Frontal cortex (tissue), 4 donors: ENCODE measurements at regions not wholly inside any gene's neighbourhood (a gene's known extent, or its start where the extent isn't known, plus 50 kb on each side); places are given as distances from the start of the nearest gene placed in this dataset. TPM values are rescaled to one million over a fixed set of nuclear protein-coding genes. Genes with fewer than 3 reads are reported as not detected.
"Not testable (repeated sequence)": the region's sequence is repeated elsewhere in the genome, so short reads cannot be mapped to it uniquely, and the experiment has no call there.

Experiments used
- DNase-seq, 2 donors: peaks; one replicate each; pipeline ENCODE4 v3.0.0; 2012; ENCODE audit warnings: low spot score in 2 of 2
- FAIRE-seq: peaks from 2 replicates; lab custom pipeline; 2012; peaks lifted over from hg19 to GRCh38; lab: Jason Lieb, UNC
- small RNA-seq: library from RNA; depleted of rRNA; stranded (forward); fragments of <200 nt; gene quantifications from one replicate; pipeline ENCODE3, GENCODE V24; 2014
- donor health status: control.
- donor health status: control.
- donor health status: control.

DNA sequence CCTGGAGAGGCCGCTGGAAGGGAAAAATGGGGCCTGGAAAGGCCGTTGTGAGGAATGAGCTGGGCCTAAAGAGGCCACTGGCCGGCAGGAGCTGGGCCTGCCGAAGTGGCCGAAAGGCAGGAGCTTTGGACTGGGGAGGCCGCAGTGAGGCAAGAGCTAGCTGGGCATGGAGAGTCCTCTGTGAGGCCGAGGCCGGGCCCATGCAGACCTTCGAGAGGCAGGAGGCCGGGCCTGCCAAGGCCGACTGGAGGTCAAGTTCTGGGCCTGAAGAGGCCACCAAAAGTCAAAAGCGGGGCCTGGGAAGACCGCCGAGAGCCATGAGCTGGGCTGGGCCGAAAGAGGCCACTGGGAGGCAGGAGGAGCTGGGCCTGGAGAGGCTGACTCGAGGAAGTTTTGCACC lies 71.6 kb upstream of the COBL start:
- FAIRE-seq, DNase-seq: not testable (repeated sequence)

DNA sequence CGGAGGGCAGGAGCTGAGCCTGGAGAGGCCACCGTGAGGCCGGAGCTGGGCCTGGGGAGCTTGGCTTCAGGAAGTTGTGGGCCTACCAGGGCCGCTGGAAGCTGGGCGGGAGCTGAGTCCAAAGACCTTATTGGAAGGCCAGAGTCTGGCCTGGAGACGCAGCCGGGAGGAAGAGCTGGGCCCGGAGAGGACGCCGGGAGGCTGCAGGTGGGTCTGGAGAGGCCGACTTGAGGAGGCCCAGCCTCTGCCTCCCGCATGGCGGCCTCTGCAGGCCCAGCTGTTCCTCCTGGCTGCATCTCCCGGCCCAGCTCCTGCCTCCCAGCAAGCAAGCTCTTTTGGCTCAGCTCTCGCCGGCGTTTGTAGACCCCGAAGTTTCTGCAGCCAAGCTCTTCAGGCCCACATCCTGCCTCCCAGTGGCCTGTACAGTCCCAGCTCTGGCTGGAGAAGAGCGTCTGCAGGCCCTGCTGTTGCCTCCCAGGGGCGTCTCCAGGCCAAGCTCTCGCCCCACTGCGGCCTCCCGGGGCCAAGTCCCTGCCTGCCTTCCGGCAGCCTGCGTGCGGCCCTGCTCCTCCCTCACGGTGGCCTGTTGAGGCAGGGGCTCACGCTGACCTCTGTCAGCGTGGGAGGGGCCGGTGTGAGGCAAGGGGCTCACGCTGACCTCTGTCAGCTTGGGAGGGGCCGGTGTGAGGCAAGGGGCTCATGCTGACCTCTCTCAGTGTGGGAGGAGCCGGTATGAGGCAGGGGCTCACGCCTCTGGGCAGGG lies 70.4 kb upstream of the COBL start:
- not testable (repeated sequence) for FAIRE-seq, DNase-seq

DNA sequence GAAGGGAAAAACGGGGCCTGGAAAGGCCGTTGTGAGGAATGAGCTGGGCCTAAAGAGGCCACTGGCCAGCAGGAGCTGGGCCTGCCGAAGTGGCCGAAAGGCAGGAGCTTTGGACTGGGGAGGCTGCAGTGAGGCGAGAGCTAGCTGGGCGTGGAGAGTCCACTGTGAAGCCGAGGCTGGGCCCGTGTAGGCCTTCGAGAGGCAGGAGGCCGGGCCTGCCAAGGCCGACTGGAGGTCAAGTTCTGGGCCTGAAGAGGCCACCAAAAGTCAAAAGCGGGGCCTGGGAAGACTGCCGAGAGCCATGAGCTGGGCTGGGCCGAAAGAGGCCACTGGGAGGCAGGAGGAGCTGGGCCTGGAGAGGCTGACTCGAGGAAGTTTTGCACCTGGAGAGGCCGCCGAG lies 69.6 kb upstream of the COBL start:
- FAIRE-seq, DNase-seq: not testable (repeated sequence)

DNA sequence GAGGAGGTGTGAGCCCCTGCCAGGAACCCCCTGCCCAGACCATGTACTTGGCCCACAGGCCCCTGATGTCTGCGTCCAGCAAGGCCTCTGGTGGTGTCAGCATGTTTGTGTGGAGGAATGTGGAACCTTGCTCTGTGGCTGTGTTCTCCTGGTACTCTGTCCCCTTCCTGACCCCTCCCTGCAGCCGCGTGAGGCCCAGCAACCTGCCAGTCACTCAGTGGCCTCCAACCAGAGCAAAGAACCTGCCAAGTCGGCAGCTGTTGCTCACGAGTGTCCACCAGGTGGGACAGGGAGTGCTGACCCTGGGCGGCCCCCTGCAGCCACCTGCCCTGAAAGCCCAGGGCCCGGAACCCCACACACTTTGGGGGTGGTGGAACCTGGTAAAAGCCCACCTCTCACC lies 65.6 kb upstream of the COBL start:
- not testable (repeated sequence) for FAIRE-seq, DNase-seq

DNA sequence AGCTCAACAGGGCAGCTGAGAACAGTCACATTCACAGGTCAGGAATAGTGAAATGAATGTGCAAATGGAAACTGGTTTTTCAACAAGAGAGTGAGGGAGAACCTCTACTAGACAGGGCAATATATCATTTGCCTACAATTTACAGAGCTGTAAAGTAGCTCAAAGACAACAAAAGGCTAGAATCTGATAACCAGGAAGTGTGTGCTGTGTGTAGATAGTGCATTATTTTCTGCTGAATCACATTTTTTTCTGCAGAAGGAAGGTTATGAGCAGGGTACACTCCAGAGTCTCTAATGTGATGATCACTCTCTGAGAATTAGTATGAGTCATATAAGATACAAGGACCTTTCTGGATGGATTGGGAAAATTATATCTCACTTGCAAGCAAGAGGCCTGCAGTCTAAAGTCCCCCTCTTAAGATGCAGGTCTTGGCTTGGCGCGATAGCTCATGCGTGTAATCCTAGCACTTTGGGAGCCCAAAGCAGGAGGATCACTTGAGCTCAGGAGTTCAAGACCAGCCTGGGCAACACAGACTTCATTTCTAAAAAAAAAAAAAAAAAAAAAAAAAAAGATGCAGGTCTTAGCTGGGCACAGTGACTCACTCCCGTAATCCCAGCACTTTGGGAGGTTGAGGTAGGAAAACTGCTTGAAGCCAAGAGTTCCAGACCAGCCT lies 59.9 kb upstream of the COBL start:
- FAIRE-seq (no peak), DNase-seq (no peak)

DNA sequence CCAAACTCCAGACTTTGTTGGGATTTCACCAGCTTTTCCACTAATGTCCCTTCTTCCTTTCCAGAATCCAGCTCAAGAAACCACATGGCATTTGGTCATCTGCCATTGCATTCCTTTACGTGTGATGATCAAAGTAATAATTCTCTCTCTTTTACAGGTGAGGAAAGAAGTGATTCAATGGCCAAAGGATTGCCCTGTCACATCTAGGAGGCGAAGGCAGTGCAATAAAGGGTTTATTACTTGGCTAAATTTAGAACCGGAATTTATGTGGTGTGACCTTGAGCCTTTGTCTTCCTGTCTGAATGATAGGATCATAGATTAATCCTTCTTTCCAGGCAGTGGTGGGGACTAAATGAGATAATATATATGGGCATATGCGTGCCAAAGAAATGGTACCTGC lies 58.3 kb upstream of the COBL start:
- DNase-seq (no peak), FAIRE-seq (no peak)

DNA sequence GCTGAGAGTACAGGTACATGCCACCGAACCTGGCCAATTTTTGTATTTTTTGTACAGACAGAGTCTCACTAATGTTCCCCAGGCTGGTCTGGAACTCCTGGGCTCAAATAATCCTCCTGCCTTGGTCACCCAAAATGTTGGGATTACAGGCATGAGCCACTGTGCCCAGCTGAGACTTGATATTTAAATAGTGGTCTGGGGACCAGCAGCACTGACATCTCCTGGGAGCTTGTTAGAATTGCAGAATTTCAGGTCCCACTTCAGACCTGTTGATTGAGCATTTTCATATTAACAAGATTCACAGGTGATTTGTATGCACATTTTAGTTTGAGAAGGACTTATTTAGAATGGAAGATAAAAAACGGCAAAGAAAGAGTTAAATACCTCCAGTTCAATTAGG lies 57.0 kb upstream of the COBL start:
- DNase-seq, FAIRE-seq: not testable (repeated sequence)

DNA sequence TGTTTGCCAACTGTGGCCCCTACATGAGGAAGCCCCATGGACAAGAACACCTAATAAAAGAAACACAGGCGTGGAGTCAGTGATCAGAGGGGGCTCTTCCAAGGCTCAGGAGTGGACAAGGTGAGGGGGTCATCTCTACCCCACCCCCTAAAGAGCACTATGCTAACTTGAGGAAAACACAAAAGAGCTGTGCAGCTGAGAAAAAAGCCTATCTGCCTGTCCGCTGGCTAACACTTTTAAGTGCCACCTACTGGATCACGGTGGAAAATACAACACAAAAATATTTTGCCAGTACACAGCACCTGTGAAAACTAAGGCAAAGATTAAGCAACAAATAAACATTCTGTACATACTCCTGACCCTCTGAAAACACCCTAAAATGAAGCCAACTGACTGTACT lies 53.1 kb upstream of the COBL start:
- FAIRE-seq: no peak
- DNase-seq: no peak

DNA sequence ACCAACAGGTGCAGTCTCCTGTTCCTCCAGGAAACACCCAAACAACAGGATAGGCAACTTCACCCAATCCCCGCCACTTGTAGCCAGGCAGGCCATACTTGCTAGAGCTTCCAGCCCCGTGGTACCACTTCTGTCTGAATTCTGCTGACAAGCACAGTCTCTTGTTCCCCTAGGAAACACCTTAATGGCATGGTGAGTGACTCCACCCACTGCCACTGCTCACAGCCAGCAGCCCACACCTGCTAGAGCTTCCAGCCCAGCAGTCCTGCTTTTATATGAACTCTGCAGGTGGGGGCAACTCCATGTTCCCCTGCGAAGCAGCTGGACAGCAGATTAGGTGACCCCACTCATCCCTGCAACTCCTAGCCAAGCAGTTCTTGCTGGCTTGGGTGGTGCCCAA lies 52.6 kb upstream of the COBL start:
- FAIRE-seq, DNase-seq: not testable (repeated sequence)

DNA sequence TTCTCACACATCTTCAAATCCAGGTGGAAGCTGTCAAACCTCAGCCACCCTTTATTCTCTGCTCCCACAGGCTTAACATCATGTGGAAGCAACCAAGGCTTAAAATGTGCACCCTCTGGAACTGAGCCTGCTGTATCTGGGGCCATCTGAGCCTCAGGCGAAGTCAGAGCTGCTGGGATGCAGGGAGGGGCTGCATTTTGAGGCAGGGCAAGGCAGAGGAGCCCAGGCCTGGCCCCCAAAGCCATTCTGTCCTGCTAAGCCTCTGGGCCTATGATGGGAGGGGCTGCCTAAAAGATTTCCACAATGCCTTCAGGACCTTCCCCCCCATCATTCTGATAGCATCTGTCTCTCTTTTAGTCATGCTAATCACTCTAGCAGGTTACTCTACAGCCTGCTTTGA lies 51.7 kb upstream of the COBL start:
- FAIRE-seq (no peak), DNase-seq (no peak)

DNA sequence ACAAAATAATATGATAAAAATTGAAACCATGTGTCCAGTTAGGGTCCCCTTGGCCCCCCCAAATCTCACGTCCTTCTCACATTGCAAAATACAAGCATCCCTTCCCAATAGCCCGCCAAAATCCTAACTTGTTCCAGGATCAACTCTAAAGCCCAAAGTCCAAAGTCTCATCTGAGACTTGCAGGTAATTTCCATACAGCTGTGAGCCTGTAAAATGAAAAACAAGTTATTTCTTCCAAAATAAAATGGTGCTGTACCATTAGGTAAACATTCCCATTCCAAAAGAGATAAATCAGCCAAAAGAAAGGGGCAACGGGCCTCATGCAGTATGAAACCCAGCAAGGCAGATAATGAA lies 51.0 kb upstream of the COBL start:
- DNase-seq: no peak
- FAIRE-seq: no peak

DNA sequence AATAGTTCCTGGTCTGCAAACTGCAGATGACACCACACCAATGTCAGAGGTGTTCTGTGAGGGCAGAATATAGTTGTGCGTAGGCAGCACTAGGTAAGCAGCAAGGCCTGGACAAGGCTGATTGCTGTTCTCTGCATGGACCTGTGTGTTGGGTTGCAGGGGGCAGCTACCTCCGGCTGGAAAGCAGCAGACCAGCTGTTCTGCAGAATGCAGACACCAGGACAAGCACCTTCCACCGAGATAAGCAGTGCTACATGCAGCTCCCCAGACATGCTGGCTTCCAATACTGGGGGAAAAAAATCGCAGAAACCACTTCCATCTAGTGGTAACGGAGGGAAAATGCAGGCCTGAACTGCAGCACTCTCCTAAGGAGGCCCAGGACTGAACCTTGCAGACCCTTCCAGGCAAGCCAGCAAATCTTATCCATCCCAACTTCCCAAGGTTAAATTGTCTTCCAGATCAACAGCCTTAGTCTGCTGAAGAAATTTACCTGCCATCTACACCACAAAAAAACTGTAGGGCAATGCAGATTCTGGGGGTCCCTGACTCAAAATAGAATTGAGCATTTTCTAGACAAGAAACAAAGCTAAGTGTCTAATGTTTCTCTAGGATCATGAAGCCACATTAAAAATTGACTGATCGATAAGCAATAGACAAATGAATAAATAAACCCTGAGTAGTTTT lies 50.5 kb upstream of the COBL start:
- FAIRE-seq (no peak), DNase-seq (peak; percentile 55 to 75)

Small RNA genes in the stretch of these regions (small RNA-seq; reads per million reads assigned to genes)
- gene RF00322 (not detected), gene RN7SL292P (not detected), gene ROBO2P1 (not detected)
